HUES48 (cell line): ENCODE measurements at regions not wholly inside any gene's neighbourhood (a gene's known extent, or its start where the extent isn't known, plus 50 kb on each side); places are given as distances from the start of the nearest gene placed in this dataset.

Experiments
- H3K27ac ChIP-seq: one replicate; pipeline ENCODE4 v1.7.0; 2013; ENCODE audit warnings: low read depth, low read length, inconsistent platforms
- H3K27me3 ChIP-seq: 2 replicates; pipeline ENCODE4 v1.6.1; 2013; ENCODE audit warnings: mild to moderate bottlenecking, low read length; ENCODE audit not compliant: control insufficient read depth, insufficient read depth
- H3K36me3 ChIP-seq: 2 replicates; pipeline ENCODE4 v1.6.1; 2013; ENCODE audit warnings: low read length; ENCODE audit not compliant: control insufficient read depth, insufficient read depth
- H3K4me1 ChIP-seq: 2 replicates; pipeline ENCODE4 v1.6.1; 2013; ENCODE audit warnings: mild to moderate bottlenecking, low read length; ENCODE audit not compliant: control insufficient read depth, insufficient read depth
- H3K4me3 ChIP-seq: 2 replicates; pipeline ENCODE4 v1.5.1; 2013; ENCODE audit warnings: mild to moderate bottlenecking, low read depth, low read length
- H3K9ac ChIP-seq: 2 replicates; pipeline ENCODE4 v1.6.1; 2013; ENCODE audit warnings: mild to moderate bottlenecking, low read depth, low read length, moderate library complexity
- H3K9me3 ChIP-seq: 2 replicates; pipeline ENCODE4 v1.6.1; 2013; ENCODE audit warnings: low read length; ENCODE audit not compliant: control insufficient read depth, insufficient read depth

GRCh38 chr9:119941091-119941490 lies 571.9 kb upstream of the BRINP1 start:
- H3K4me3 ChIP-seq = no peak overlapping the region
- no peaks in the 10 kb centered on the region for H3K36me3 ChIP-seq
- H3K27ac ChIP-seq = no peak overlapping the region
- H3K27me3 ChIP-seq = no peaks in the 10 kb centered on the region
- H3K4me1 ChIP-seq = peaks cover 4% of the 10 kb centered on the region; the same call in 1 of the 2 replicates
- H3K9me3 ChIP-seq = no peaks in the 10 kb centered on the region
- no peak overlapping the region for H3K9ac ChIP-seq

DNA sequence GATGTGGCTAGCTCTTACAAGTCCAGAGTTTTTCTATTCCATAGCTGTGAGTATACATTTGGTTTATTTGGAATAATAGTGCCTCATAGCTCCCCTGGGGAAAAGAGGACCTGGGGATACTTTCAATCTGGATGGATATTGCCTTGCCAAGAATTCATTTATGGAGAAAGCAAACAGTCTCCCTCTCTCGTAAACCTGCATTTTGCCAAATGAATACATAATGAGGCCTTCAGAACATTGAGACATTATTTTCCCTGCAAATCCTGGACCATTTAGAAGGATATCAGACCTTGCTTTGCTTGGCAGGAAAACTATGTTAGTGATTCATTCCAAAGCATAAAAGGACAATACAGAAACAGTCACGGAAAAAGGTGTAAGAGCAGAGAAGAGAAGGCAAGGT lies 569.6 kb upstream of the BRINP1 start:
- no peak overlapping the region for H3K9ac ChIP-seq
- no peaks in the 10 kb centered on the region for H3K27me3 ChIP-seq
- no peaks in the 10 kb centered on the region for H3K36me3 ChIP-seq
- no peak overlapping the region for H3K4me3 ChIP-seq
- peaks cover 4% of the 10 kb centered on the region; the same call in 1 of the 2 replicates for H3K4me1 ChIP-seq
- H3K9me3 ChIP-seq = no peaks in the 10 kb centered on the region
- no peak overlapping the region for H3K27ac ChIP-seq

DNA sequence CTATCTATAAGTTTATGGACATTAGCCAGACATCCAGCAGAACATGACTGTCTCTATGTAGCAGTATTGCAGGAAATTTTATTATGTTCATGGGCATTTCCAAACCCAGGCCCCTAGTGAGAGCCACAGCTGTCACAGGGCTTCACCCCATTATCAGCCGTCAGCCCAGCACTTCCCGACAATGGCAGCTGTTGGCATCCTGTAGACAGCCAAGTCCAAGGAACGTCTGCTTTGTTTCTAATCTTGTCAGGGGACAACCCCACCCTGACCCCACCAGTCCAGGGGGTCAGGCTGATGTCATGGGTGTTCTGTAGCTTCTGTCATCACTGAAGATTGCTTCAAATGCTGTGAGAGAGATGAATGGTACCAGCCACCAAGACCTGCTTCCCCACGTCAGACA lies 565.3 kb upstream of the BRINP1 start:
- Histone ChIP-seq H3K9me3 (no peaks in the 10 kb centered on the region), H3K36me3 (no peaks in the 10 kb centered on the region), H3K9ac (no peak overlapping the region), H3K27me3 (no peaks in the 10 kb centered on the region), H3K4me1 (no peaks in the 10 kb centered on the region; the same call in 1 of the 2 replicates), H3K4me3 (no peak overlapping the region), H3K27ac (no peak overlapping the region)

- no peak overlapping the region for H3K4me3 ChIP-seq
- no peak overlapping the region for H3K9ac ChIP-seq
- no peaks in the 10 kb centered on the region for H3K4me1 ChIP-seq
- H3K27me3 ChIP-seq = no peaks in the 10 kb centered on the region
- no peak overlapping the region for H3K27ac ChIP-seq
- no peaks in the 10 kb centered on the region for H3K9me3 ChIP-seq
- no peaks in the 10 kb centered on the region for H3K36me3 ChIP-seq
Measured at GRCh38 chr9:119933191-119933590, 564.0 kb upstream of the BRINP1 start.

DNA sequence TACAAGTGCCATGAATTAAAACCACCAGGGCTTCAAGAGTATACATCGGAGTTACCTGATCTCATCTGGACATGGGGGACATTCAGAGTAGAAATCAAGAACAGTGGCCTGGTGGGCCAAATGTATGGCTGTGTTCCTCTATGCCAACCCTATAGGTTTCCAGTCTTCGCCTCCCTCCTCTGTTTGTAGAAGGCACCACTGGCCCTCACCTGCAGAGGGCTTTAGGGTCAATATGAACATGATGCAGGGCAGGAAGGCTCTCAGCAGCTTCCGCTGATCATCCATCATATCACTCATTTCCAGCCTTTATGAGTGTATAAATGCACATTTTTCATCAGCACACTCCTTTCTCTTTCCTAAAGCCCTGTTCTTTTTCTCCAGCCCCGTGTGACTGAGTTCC lies 555.5 kb upstream of the BRINP1 start:
- H3K4me3 ChIP-seq = no peak overlapping the region
- no peak overlapping the region for H3K9ac ChIP-seq
- H3K9me3 ChIP-seq = no peaks in the 10 kb centered on the region; the same call in 1 of the 2 replicates
- no peak overlapping the region for H3K27ac ChIP-seq
- no peaks in the 10 kb centered on the region for H3K36me3 ChIP-seq
- H3K27me3 ChIP-seq = no peaks in the 10 kb centered on the region
- no peaks in the 10 kb centered on the region for H3K4me1 ChIP-seq

- no peaks in the 10 kb centered on the region for H3K4me1 ChIP-seq
- H3K27ac ChIP-seq = no peak overlapping the region
- no peaks in the 10 kb centered on the region for H3K27me3 ChIP-seq
- H3K9ac ChIP-seq = no peak overlapping the region
- H3K4me3 ChIP-seq = no peak overlapping the region
- H3K36me3 ChIP-seq = no peaks in the 10 kb centered on the region
- no peaks in the 10 kb centered on the region; the same call in 1 of the 2 replicates for H3K9me3 ChIP-seq
Measured at GRCh38 chr9:119917175-119917574, 547.9 kb upstream of the BRINP1 start.

DNA sequence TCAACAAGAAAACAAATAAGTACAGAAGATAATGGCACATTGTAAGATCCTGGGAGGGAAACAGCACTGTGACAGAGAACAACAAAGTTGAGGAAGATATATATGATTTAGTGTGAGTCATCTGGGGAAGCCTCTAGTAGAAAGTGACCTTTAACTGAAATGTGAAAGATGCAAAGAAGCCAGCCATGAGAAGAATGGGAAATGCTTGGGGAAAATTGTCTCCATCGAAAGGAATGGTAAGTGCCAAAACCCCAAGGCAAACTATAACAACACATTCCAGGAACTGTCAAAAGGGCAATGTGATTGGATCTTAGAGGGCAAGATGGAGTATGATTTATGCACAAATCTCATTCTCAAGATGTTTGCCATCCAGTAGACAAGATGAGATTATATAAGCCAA lies 537.8 kb upstream of the BRINP1 start:
- Histone ChIP-seq H3K9ac (no peak overlapping the region), H3K27me3 (no peaks in the 10 kb centered on the region), H3K36me3 (no peaks in the 10 kb centered on the region), H3K9me3 (no peaks in the 10 kb centered on the region; the same call in 1 of the 2 replicates), H3K4me1 (no peaks in the 10 kb centered on the region), H3K4me3 (no peak overlapping the region), H3K27ac (no peak overlapping the region)

- Histone ChIP-seq H3K9me3 (no peaks in the 10 kb centered on the region; the same call in 1 of the 2 replicates), H3K27ac (no peak overlapping the region), H3K27me3 (no peaks in the 10 kb centered on the region), H3K4me1 (no peaks in the 10 kb centered on the region), H3K9ac (no peak overlapping the region), H3K36me3 (no peaks in the 10 kb centered on the region), H3K4me3 (no peak overlapping the region)
Measured at GRCh38 chr9:119905724-119906123, 536.5 kb upstream of the BRINP1 start.

DNA sequence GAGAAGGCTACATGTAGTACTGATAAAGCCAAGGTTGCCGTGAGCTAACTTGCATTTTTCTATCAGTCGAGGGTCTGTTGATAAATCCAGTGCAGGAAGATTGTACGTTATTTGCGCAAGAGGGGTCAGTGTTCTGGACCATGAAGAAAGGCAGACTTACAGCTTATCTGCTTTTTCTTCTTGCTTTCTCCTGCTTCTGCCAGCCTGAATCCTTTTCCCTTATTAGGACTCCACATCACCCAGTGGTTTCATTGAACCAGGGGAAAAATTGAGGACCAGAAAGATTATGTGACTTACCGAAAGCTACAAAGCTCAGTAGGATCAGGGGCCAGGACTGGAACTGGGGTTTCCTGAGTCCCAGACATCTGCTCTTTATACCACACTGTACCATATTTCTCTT lies 534.6 kb upstream of the BRINP1 start:
- no peak overlapping the region for H3K27ac ChIP-seq
- no peak overlapping the region for H3K9ac ChIP-seq
- H3K36me3 ChIP-seq = no peaks in the 10 kb centered on the region
- no peaks in the 10 kb centered on the region; the same call in 1 of the 2 replicates for H3K9me3 ChIP-seq
- H3K4me1 ChIP-seq = no peaks in the 10 kb centered on the region
- no peak overlapping the region for H3K4me3 ChIP-seq
- no peaks in the 10 kb centered on the region for H3K27me3 ChIP-seq

DNA sequence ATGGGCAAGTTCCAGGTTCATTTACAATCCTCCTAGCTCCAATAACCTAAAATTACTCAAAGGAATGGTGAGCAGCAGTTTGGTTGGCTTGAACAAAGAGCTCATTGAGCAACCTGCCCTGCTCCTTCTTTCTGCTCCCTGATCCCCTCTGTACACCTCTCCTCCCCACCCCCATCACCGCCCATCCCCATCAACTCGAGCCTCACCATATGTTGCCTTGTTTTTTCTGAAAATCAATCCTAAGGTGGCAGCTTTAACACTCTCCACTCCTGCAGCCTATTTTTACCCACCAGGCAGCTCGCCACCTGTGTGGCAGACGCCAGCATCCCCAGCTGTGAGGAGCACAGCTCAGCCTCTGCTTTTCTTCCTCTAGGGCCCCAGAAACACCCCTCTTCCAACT lies 533.4 kb upstream of the BRINP1 start:
- H3K36me3 ChIP-seq = no peaks in the 10 kb centered on the region
- H3K9me3 ChIP-seq = no peaks in the 10 kb centered on the region; the same call in 1 of the 2 replicates
- no peaks in the 10 kb centered on the region for H3K27me3 ChIP-seq
- no peak overlapping the region for H3K9ac ChIP-seq
- H3K27ac ChIP-seq = no peak overlapping the region
- H3K4me1 ChIP-seq = no peaks in the 10 kb centered on the region
- no peak overlapping the region for H3K4me3 ChIP-seq

DNA sequence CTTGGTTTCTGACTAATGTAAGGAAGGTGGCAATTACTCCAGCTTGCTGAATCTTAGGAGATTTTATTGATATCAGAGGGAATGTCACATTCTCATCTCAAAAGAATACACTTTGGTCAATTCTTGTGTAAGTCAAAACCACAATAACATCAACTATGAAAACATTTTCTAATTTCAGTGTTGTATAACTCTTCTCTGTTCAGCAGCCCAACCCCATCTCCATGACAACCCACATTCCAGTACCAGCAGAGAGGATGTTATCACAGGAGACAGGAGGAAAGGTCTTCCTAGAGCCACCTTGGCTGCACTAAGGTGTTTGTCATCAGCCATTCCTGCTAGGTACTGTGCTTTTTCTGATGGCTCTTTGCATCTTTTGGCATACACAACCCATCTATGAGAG lies 529.1 kb upstream of the BRINP1 start:
- H3K27me3 ChIP-seq = no peaks in the 10 kb centered on the region
- no peaks in the 10 kb centered on the region for H3K9me3 ChIP-seq
- no peak overlapping the region for H3K27ac ChIP-seq
- no peak overlapping the region for H3K4me3 ChIP-seq
- no peaks in the 10 kb centered on the region for H3K36me3 ChIP-seq
- H3K9ac ChIP-seq = no peak overlapping the region
- H3K4me1 ChIP-seq = no peaks in the 10 kb centered on the region

DNA sequence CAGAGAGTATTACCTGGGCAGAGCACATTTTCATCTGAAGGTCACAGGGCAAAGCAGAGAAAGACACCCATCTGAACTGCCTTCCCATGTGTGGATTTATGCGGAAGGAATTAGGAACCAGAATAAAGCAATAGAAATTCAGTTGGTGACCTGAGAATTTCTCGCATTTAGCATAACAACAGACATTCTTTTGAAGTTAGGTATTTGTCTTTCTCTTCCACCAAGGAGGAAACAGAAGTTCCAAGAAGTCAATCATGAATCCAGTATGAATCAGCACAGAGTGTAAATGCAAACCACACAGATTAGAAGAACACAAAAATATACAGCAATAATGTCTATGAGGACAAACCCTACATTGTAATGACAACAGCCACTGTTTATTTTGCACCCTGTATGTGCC lies 515.2 kb upstream of the BRINP1 start:
- no peaks in the 10 kb centered on the region for H3K9me3 ChIP-seq
- peak overlapping the region; percentile 77 for H3K27ac ChIP-seq
- H3K27me3 ChIP-seq = no peaks in the 10 kb centered on the region
- H3K4me1 ChIP-seq = peaks cover 20% of the 10 kb centered on the region
- no peak overlapping the region; the same call in 1 of the 2 replicates for H3K4me3 ChIP-seq
- no peaks in the 10 kb centered on the region for H3K36me3 ChIP-seq
- H3K9ac ChIP-seq = no peak overlapping the region
